Adipocyte (in vitro differentiated cells): ENCODE measurements at regions not wholly inside any gene's neighbourhood (a gene's known extent, or its start where the extent isn't known, plus 50 kb on each side); places are given as distances from the start of the nearest gene placed in this dataset.
A peak's percentile ranks its signal among the peaks of the same experiment; 100 is the strongest.
"Not testable (repeated sequence)": the region's sequence is repeated elsewhere in the genome, so short reads cannot be mapped to it uniquely, and the experiment has no call there.

Experiments
- DNase-seq: peaks from one replicate; pipeline ENCODE4 v3.0.0-alpha.2; 2015; ENCODE audit warnings: low read depth
- H3K27me3 ChIP-seq: replicated peaks from 2 replicates; pipeline ENCODE4 v1.7.0; 2013; ENCODE audit warnings: mild to moderate bottlenecking, low read length, moderate library complexity; ENCODE audit not compliant: control insufficient read depth, insufficient read depth
- H3K36me3 ChIP-seq: 2 replicates; pipeline ENCODE4 v1.7.0; 2013; ENCODE audit warnings: low read length, mild to moderate bottlenecking, moderate library complexity; ENCODE audit not compliant: control insufficient read depth, insufficient read depth, severe bottlenecking
- H3K4me1 ChIP-seq: 2 replicates; pipeline ENCODE4 v1.7.0; 2013; ENCODE audit warnings: mild to moderate bottlenecking, low read length, moderate library complexity; ENCODE audit not compliant: control insufficient read depth, insufficient read depth
- H3K4me3 ChIP-seq: 2 replicates; pipeline ENCODE4 v1.7.0; 2013; ENCODE audit warnings: mild to moderate bottlenecking, low read length, moderate library complexity
- H3K9ac ChIP-seq: 2 replicates; pipeline ENCODE4 v1.7.0; 2013; ENCODE audit warnings: mild to moderate bottlenecking, low read length, moderate library complexity
- H3K9me3 ChIP-seq: 2 replicates; pipeline ENCODE4 v1.7.0; 2013; ENCODE audit warnings: mild to moderate bottlenecking, low read length, moderate library complexity; ENCODE audit not compliant: control insufficient read depth

- Histone ChIP-seq H3K4me1 (no peaks in the 10 kb centered on the region), H3K9me3 (no peaks in the 10 kb centered on the region), H3K4me3 (no peak overlapping the region), H3K27me3 (no peaks in the 10 kb centered on the region), H3K9ac (no peak overlapping the region), H3K36me3 (no peaks in the 10 kb centered on the region)
- DNase-seq, result peak; percentile 34
Measured at GRCh38 chr3:87771337-87772192, 287.2 kb downstream of the CGGBP1 start.

- no peak for DNase-seq
- Histone ChIP-seq H3K4me1 (no peaks in the 10 kb centered on the region), H3K36me3 (no peaks in the 10 kb centered on the region), H3K9me3 (no peaks in the 10 kb centered on the region), H3K9ac (no peak overlapping the region), H3K4me3 (no peak overlapping the region), H3K27me3 (no peaks in the 10 kb centered on the region)
Measured at GRCh38 chr3:87766721-87767120, 292.1 kb downstream of the CGGBP1 start.

- H3K9ac ChIP-seq, result no peak overlapping the region
- H3K4me3 ChIP-seq, result no peak overlapping the region
- H3K4me1 ChIP-seq, result no peaks in the 10 kb centered on the region
- no peaks in the 10 kb centered on the region for H3K9me3 ChIP-seq
- H3K36me3 ChIP-seq, result no peaks in the 10 kb centered on the region
- H3K27me3 ChIP-seq, result no peaks in the 10 kb centered on the region
- DNase-seq, result no peak
Measured at GRCh38 chr3:87765256-87765655, 293.5 kb downstream of the CGGBP1 start.

- no peak for DNase-seq
- H3K27me3 ChIP-seq, result no peaks in the 10 kb centered on the region
- no peaks in the 10 kb centered on the region for H3K9me3 ChIP-seq
- H3K36me3 ChIP-seq, result no peaks in the 10 kb centered on the region
- no peak overlapping the region for H3K4me3 ChIP-seq
- H3K4me1 ChIP-seq, result no peaks in the 10 kb centered on the region
- H3K9ac ChIP-seq, result no peak overlapping the region
Measured at GRCh38 chr3:87761795-87762194, 297.0 kb downstream of the CGGBP1 start.

GRCh38 chr3:87761341-87761740 lies 297.5 kb downstream of the CGGBP1 start:
- H3K36me3 ChIP-seq, result no peaks in the 10 kb centered on the region
- DNase-seq, result no peak
- no peaks in the 10 kb centered on the region for H3K4me1 ChIP-seq
- H3K9me3 ChIP-seq, result no peaks in the 10 kb centered on the region
- no peak overlapping the region for H3K4me3 ChIP-seq
- H3K27me3 ChIP-seq, result no peaks in the 10 kb centered on the region
- no peak overlapping the region for H3K9ac ChIP-seq

- H3K27me3 ChIP-seq, result no peaks in the 10 kb centered on the region
- peaks cover 8% of the 10 kb centered on the region for H3K9me3 ChIP-seq
- DNase-seq, result no peak
- no peaks in the 10 kb centered on the region for H3K4me1 ChIP-seq
- no peaks in the 10 kb centered on the region for H3K36me3 ChIP-seq
- H3K9ac ChIP-seq, result no peak overlapping the region
- H3K4me3 ChIP-seq, result no peak overlapping the region
Measured at GRCh38 chr3:87756616-87757015, 302.2 kb downstream of the CGGBP1 start.

- peaks cover 8% of the 10 kb centered on the region for H3K9me3 ChIP-seq
Measured at GRCh38 chr3:87755852-87756251, 303.0 kb downstream of the CGGBP1 start.

GRCh38 chr3:87742250-87742649 lies 316.6 kb downstream of the CGGBP1 start:
- no peak overlapping the region for H3K4me3 ChIP-seq
- DNase-seq, result no peak
- no peak overlapping the region for H3K9ac ChIP-seq
- H3K4me1 ChIP-seq, result no peaks in the 10 kb centered on the region
- H3K27me3 ChIP-seq, result no peaks in the 10 kb centered on the region
- H3K36me3 ChIP-seq, result no peaks in the 10 kb centered on the region
- H3K9me3 ChIP-seq, result peaks cover 31% of the 10 kb centered on the region

More at GRCh38 chr3:87755852-87756251, 303.0 kb downstream of the CGGBP1 start:
- H3K4me1 ChIP-seq, result no peaks in the 10 kb centered on the region
- no peaks in the 10 kb centered on the region for H3K27me3 ChIP-seq
- H3K36me3 ChIP-seq, result no peaks in the 10 kb centered on the region
- H3K4me3 ChIP-seq, result no peak overlapping the region
- no peak for DNase-seq
- no peak overlapping the region for H3K9ac ChIP-seq

GRCh38 chr3:87740894-87741293 lies 317.9 kb downstream of the CGGBP1 start:
- H3K9ac ChIP-seq, H3K36me3 ChIP-seq, DNase-seq, H3K4me1 ChIP-seq, H3K4me3 ChIP-seq, H3K27me3 ChIP-seq: not testable (repeated sequence)
- H3K9me3 ChIP-seq, result peaks cover 31% of the 10 kb centered on the region

- H3K27me3 ChIP-seq, DNase-seq, H3K4me3 ChIP-seq, H3K36me3 ChIP-seq, H3K4me1 ChIP-seq, H3K9ac ChIP-seq: not testable (repeated sequence)
- peaks cover 22% of the 10 kb centered on the region for H3K9me3 ChIP-seq
Measured at GRCh38 chr3:87737817-87738216, 321.0 kb downstream of the CGGBP1 start.

GRCh38 chr3:87733671-87734367 lies 325.0 kb downstream of the CGGBP1 start:
- DNase-seq, result no peak

More at GRCh38 chr3:87733671-87734367, 325.0 kb downstream of the CGGBP1 start:
- H3K4me1 ChIP-seq, result no peaks in the 10 kb centered on the region
- H3K4me3 ChIP-seq, result no peak overlapping the region
- no peaks in the 10 kb centered on the region for H3K36me3 ChIP-seq
- no peaks in the 10 kb centered on the region for H3K27me3 ChIP-seq
- H3K9me3 ChIP-seq, result no peaks in the 10 kb centered on the region
- H3K9ac ChIP-seq, result no peak overlapping the region
